ENCODE measurements at regions not wholly inside any gene's neighbourhood (a gene's known extent, or its start where the extent isn't known, plus 50 kb on each side); places are given as distances from the start of the nearest gene placed in this dataset.

DNA sequence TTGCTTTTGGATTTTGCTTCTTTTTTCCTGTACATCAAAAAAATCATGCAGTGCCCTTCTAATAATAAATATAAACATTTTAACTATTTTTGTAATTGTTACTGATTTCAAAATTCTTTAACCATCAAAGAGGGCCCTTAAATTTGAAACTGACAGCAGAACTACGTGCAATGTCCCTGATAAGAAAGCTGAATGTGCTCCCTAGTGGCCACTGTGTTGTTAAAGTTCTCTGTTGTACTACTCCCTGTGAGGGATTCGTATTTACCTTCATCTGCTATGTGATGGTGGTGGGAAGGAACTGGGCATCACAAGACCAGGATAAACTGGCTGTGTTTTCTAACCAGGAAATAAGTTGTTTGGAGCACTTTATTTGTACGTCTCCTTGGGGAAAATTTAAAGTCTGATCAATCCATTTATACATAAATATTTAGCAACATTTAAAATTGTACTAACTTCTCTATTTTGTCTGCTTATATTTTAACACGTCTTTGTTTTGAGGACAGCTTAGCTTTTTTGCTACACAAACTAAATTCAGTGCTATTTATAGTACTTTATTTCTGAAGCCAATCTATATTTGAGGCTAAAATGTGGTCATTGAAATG is 322.4 kb downstream of the HGF start:
- peak; percentile 45 for FAIRE-seq
- H3K4me3 ChIP-seq (ENCODE audit: extremely low read depth in 1 of 4, insufficient read depth in 2 of 4, low read depth in 3 of 4, low read length in 4 of 4), result no peak overlapping the region
- H2AK5ac ChIP-seq (ENCODE audit: low read depth, low read length), result no peak overlapping the region
- TF ChIP-seq RAD21 (IDR thresholded peaks at IDR 0.05 in 1 of 2, conservative IDR thresholded peaks at IDR 0.05 in 1 of 2; ENCODE audit: low read depth in 2 of 2, low read length in 2 of 2), result peak; percentile 83 to 89
- TF ChIP-seq, protein P1, sequence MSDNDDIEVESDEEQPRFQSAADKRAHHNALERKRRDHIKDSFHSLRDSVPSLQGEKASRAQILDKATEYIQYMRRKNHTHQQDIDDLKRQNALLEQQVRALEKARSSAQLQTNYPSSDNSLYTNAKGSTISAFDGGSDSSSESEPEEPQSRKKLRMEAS (IDR thresholded peaks at IDR 0.05), result no peak
- TF ChIP-seq, protein P2, sequence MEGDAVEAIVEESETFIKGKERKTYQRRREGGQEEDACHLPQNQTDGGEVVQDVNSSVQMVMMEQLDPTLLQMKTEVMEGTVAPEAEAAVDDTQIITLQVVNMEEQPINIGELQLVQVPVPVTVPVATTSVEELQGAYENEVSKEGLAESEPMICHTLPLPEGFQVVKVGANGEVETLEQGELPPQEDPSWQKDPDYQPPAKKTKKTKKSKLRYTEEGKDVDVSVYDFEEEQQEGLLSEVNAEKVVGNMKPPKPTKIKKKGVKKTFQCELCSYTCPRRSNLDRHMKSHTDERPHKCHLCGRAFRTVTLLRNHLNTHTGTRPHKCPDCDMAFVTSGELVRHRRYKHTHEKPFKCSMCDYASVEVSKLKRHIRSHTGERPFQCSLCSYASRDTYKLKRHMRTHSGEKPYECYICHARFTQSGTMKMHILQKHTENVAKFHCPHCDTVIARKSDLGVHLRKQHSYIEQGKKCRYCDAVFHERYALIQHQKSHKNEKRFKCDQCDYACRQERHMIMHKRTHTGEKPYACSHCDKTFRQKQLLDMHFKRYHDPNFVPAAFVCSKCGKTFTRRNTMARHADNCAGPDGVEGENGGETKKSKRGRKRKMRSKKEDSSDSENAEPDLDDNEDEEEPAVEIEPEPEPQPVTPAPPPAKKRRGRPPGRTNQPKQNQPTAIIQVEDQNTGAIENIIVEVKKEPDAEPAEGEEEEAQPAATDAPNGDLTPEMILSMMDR (IDR thresholded peaks at IDR 0.05; ENCODE audit: control extremely low read depth in 1 of 3, insufficient read depth in 1 of 3, low read depth in 1 of 3, low read length in 3 of 3), result peak in 2 of 3 experiments; percentile 52 to 66; a peak in 3 of 4 replicates
- no peak overlapping the region for H3K27ac ChIP-seq (ENCODE audit: low read depth, low read length)
- ChIA-PET POLR2A (ENCODE audit: partially characterized antibody) (no interaction called here), CTCF (ENCODE audit: partially characterized antibody) (interaction anchor here (0.7 to 1.3 kb wide), 8 partner anchors 8 to 776 kb away, joined by 3 to 7 read pairs (median 3); no protein-coding TSS in a partner anchor)
- no peak overlapping the region for H3K56ac ChIP-seq (replicated peaks; ENCODE audit: insufficient read length, low read depth, low read length)
- no peak overlapping the region for H3K4ac ChIP-seq (replicated peaks; ENCODE audit: insufficient read length, low read depth, low read length)
- 48% methylated on average over 4 of the region's 4 CpGs; no CpG with 5 or more reads in 1 of the 2 experiments for WGBS, 2 experiments (ENCODE audit: extremely low coverage in 1 of 2, insufficient coverage in 1 of 2, insufficient read length in 1 of 2, insufficient replicate concordance in 2 of 2, low coverage in 1 of 2, low lambda C conversion rate in 2 of 2, missing lambda C conversion rate in 1 of 2)
- H2BK15ac ChIP-seq (ENCODE audit: low read length), result no peak overlapping the region
- H3K4me2 ChIP-seq (ENCODE audit: insufficient read depth in 1 of 2, low read depth in 2 of 2, low read length in 2 of 2), result no peak overlapping the region
- H4K91ac ChIP-seq (replicated peaks; ENCODE audit: insufficient read length, low read length), result no peak overlapping the region
- H3K9ac ChIP-seq (replicated peaks in 1 of 4; ENCODE audit: extremely low read depth in 1 of 4, low read depth in 3 of 4, low read length in 3 of 4), result no peak overlapping the region
- DNase-seq (ENCODE audit: low read depth in 1 of 2, low spot score in 2 of 2), result no peak
- H3K79me1 ChIP-seq (ENCODE audit: low read depth, low read length), result no peaks in the 10 kb centered on the region
- no peaks in the 10 kb centered on the region for H3K36me3 ChIP-seq (ENCODE audit: control insufficient read depth in 2 of 4, insufficient read depth in 4 of 4, low read length in 3 of 4)
- H4K8ac ChIP-seq (ENCODE audit: extremely low read depth, insufficient read depth, low read length), result no peak overlapping the region
- no peak overlapping the region for H3K14ac ChIP-seq (ENCODE audit: insufficient read length)
- H3K27me3 ChIP-seq (replicated peaks in 1 of 4; ENCODE audit: control insufficient read depth in 3 of 4, extremely low read depth in 1 of 4, insufficient read depth in 3 of 4, low read length in 3 of 4), result no peaks in the 10 kb centered on the region
- H3K9me3 ChIP-seq (ENCODE audit: insufficient read depth in 2 of 2, low read depth in 1 of 2, low read length in 1 of 2), result no peaks in the 10 kb centered on the region
- H2BK5ac ChIP-seq (ENCODE audit: low read depth, low read length), result no peak overlapping the region
- no peak overlapping the region for H2BK20ac ChIP-seq (ENCODE audit: low read length)
- no peak overlapping the region for H2AFZ ChIP-seq (ENCODE audit: low read length)
- no peak overlapping the region for H2BK12ac ChIP-seq (ENCODE audit: low read depth, low read length)
- H3K23ac ChIP-seq (ENCODE audit: insufficient read length), result no peak overlapping the region
- H2BK120ac ChIP-seq (replicated peaks; ENCODE audit: low read depth, low read length), result no peak overlapping the region
- no peaks in the 10 kb centered on the region for H4K20me1 ChIP-seq (replicated peaks in 1 of 2; ENCODE audit: control insufficient read depth in 1 of 2, insufficient read depth in 2 of 2, low read length in 2 of 2)
- H4K5ac ChIP-seq (ENCODE audit: insufficient read length, low read depth, low read length), result no peak overlapping the region
- no peak overlapping the region for H3K18ac ChIP-seq (ENCODE audit: extremely low read depth, low read length)
- H3K4me1 ChIP-seq (replicated peaks in 1 of 4; ENCODE audit: control insufficient read depth in 3 of 4, insufficient read depth in 4 of 4, low read length in 3 of 4), result no peaks in the 10 kb centered on the region
- no peaks in the 10 kb centered on the region for H3K23me2 ChIP-seq (ENCODE audit: low read depth, low read length)
- no peaks in the 10 kb centered on the region for H3K79me2 ChIP-seq (ENCODE audit: control insufficient read depth in 1 of 2, insufficient read depth in 2 of 2, low read length in 2 of 2)
